DMS153 (cell line): ENCODE measurements at regions not wholly inside any gene's neighbourhood (a gene's known extent, or its start where the extent isn't known, plus 50 kb on each side); places are given as distances from the start of the nearest gene placed in this dataset.
A peak's percentile ranks its signal among the peaks of the same experiment; 100 is the strongest.
"Not testable (repeated sequence)": the region's sequence is repeated elsewhere in the genome, so short reads cannot be mapped to it uniquely, and the experiment has no call there.

Source experiments
- DNase-seq: peaks from one replicate; lab custom pipeline; 2025; lab: John Stamatoyannopoulos, UW

- no peak for DNase-seq
Measured at GRCh38 chr7:82562716-82563404, 119.3 kb upstream of the CACNA2D1 start.

DNA sequence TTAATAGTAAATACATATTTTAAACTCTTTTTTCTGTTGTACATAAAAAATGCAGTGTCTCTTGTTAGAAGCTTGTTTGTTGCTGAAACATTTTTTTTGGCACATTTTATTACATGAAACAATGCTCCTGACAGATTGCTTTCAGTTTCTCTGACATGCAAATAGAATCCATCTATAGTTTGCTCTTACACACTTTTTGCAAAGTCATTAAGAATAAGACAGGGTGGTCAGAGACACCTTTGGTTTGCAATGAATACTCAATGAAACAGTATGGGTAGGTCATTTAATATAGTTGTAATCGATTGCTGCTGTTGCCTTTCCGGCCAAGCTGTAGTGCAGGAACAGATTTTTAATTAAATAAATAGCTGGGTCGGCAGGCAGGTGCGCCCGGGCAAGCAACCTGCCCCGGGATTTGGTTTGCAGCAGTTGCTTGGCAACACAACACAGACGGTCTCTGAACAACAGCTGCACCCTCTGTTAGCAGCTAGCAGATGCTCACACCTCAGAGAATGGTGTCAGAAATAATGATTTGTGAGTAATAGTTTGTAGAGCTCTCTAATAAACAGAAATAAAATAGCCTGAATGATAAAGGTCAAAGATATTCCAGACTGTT is 115.7 kb upstream of the CACNA2D1 start:
- DNase-seq, result peak; percentile 96

GRCh38 chr7:82549616-82550285 is 106.2 kb upstream of the CACNA2D1 start:
- no peak for DNase-seq

DNA sequence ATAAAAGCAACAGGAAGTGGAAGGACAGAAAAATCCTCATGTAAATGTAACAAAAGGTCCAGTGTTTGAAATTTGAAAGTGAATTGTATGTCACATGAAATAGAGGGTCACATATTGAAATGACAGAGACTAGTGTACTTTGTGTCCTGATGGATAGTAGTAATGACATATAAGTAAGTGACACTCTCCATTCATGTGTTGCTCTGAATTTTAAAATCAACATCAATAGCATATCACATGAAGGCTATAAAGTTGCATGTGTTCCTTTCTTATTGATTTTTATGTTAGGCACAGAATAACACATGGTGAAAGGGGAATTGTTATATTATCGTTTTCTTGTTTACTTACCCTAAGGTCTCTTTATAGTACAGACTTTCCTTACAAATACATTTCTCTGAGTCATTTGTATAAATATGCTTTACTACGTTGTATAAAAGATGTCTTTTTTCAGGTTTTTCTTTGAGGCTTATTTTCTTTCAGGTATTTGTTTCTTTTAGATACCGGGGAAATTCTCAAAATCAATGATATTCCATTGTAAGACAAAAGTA is 104.6 kb upstream of the CACNA2D1 start:
- peak; percentile 30 for DNase-seq

GRCh38 chr7:82542665-82543064 is 99.1 kb upstream of the CACNA2D1 start:
- DNase-seq, result no peak

DNA sequence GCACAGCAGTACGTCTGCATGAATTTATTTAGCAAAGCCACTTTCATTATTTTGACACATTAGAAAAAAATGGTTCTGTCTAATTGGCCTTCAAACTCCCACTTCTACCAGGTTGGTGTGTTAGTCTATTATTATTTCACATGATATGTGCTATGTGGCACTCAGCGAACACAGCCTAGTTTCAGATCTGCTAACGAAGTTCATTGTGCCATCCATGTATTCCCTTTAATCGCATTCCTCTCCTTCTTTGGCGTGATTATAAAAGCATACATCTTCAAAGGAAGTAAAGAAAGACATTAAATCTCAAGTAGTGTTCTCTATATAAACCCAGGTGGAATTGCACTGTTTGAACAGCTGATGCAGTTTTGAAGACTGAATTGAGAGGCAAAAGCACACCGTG is 96.4 kb upstream of the CACNA2D1 start:
- peak; percentile 36 for DNase-seq

GRCh38 chr7:82534684-82535083 is 91.1 kb upstream of the CACNA2D1 start:
- no peak for DNase-seq

- no peak for DNase-seq
Measured at GRCh38 chr7:82530361-82530760, 86.8 kb upstream of the CACNA2D1 start.

DNA sequence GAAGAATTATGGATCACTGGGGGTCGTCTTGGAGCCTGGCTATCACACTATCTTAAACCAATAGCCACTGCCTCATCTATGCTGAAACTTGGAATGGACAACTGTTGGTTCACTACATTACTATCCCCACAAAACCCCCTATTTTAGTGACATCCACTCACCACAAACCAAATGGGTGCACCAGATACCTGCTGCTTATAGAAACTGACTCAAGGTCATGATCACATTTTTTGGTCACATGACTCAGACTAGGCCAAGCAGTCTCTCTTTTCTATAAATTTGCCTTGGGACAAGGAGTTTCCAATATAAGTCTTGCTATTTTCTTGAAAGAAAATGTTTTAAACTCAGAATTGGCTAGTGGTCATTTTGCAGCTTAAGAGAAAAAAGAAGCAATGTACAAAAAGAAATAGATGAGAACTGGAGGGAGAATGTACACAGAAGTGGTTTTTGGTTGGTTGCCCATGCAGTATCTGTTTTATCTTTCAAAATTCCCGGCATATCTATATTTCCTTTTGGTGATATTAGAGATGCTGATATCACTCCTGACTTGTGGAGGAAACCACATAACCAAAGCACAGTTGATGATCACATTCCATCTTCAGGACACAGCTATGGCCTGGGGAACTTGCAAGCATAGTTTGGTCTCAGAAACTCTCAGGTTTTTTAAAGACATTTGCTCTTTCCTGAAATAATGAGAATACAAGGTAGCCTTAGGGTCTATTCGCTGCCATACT is 85.2 kb upstream of the CACNA2D1 start:
- no peak for DNase-seq

- DNase-seq, result no peak
Measured at GRCh38 chr7:82527851-82528250, 84.3 kb upstream of the CACNA2D1 start.

GRCh38 chr7:82521906-82522445 is 78.4 kb upstream of the CACNA2D1 start:
- no peak for DNase-seq

DNA sequence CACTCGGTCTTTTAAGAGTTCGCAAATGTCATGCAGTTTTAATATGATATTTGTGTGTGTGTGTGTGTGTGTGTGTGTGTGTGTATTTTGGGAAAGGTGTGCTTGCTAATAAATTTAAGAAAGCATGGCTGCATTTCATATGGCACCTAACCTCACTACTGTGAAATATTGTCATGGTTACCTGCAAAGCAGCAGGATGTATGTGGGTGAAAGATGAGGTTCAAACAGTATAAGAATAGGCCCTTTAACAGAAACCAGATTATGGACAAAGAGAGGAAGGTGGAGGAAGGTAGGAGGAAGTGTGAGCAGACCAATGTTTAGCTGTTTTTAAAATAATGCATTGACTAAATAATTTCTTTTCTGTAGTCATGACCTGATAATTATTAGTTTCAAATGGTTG is 73.5 kb upstream of the CACNA2D1 start:
- no peak for DNase-seq

DNA sequence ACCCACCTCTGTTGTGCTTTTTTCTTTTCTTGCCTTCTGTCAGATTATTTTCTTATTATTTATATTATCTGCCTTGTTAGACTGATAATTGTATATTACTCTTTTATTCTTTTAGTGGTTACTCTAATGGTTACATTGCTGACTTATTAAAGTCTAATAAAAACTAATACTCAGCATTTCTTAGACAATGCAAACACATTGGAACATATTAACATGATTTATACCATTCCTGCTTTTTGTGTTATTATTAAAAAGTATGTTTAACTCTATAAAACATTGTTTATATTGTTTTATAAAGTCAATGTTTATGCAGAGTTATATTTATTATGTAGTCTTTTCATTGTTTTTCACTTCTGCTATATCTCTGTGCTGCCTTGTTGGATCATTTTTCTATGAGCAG is 68.0 kb upstream of the CACNA2D1 start:
- no peak for DNase-seq

DNA sequence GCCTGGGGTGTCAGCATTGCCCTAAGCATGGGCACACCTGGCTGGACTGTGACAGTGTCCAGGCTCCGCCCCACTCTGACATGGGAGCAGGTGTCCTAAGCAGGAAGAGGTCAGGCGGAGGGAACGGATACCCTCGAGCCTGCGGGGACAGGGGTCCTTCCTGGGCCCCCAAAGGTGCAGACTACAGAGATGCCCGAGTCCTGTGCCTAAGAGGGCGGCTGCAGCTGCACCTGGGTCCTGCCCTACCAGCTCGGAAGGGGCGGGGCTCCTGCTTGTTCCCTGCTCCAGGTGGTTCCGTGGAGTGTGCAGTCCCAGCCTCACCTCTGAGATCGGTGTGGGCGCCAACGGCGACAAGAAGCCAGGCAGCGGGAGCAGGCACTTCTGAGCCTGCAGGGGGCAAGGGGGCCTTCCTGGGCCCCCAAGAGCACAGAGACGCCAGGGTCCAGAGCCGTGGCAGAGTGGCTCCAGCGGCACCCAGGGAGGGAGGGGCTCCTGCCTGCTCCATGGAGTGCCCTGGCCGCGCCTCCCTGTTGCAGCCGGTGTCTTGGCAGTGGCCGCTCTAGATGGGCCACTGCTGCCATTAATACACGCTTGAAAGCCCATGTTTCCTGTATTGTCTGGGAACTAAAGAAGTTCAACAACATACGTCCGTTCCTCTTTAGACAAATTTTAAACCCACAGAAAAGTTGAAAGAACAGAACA is 64.5 kb upstream of the CACNA2D1 start:
- peak; percentile 58 for DNase-seq

GRCh38 chr7:82507365-82507975 is 63.9 kb upstream of the CACNA2D1 start:
- DNase-seq, result peak; percentile 73

- no peak for DNase-seq
Measured at GRCh38 chr7:82506702-82507101, 63.1 kb upstream of the CACNA2D1 start.

DNA sequence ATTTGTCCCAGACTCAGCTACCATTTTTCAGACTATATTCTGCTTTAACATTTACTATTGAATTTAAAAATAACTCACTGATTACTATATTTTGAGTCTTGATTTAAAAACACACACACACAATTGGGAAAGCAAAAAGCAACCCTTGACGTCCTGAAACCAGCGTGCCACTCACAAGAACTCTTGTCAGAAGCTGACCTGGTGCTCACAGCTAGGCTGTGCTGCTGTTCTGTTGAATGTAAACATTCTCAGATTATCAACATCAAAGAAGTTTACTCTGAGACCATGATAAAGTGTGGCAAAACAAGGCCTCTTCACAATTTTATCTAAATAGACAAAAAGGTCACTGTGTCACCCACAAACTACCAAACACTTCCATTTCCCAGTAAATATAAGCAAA is 62.6 kb upstream of the CACNA2D1 start:
- DNase-seq, result no peak

DNA sequence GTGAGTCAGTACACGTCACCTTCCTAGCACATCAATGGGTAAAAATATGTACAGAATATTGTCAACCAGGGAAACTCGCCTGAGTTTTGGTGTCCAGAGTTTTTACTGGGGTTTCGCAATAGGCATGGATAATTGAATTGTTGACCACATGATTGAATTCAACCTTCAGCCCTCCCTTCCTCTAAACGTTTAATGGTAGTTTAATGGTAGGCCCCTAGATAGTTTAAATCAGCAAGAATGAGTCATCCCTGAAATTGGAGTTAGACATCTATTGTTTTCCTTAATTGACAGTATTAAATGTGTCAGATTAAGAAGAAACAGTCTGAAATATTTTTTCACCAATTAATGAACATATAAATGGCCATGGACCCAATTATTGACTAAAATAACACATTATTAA is 57.8 kb upstream of the CACNA2D1 start:
- no peak for DNase-seq

- not testable (repeated sequence) for DNase-seq
Measured at GRCh38 chr7:82499546-82499945, 56.0 kb upstream of the CACNA2D1 start.

DNA sequence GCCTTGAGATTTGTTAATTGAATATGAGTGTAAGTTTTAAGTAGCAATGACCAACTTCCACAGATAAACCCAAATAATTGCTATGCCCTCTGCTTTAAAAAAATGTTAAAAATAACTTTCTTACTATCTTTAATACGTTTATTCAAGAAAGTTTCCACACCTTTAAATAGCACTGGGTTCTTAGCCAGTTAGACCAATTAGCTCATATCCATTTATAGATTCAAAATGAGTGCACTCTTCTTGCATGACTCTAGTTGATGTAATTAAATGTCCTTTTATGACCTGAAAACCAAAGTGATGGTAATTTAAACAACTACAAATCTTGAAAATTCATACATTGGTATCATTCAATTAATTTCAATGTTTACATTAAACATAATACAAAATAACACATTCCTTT is 50.8 kb upstream of the CACNA2D1 start:
- DNase-seq, result no peak
